ENCODE measurements at regions not wholly inside any gene's neighbourhood (a gene's known extent, or its start where the extent isn't known, plus 50 kb on each side); places are given as distances from the start of the nearest gene placed in this dataset.
"Not testable (repeated sequence)": the region's sequence is repeated elsewhere in the genome, so short reads cannot be mapped to it uniquely, and the experiment has no call there.

- not testable (repeated sequence) for H3K27me3 ChIP-seq (ENCODE audit: control insufficient read depth in 3 of 3, insufficient read depth in 3 of 3, low read length in 3 of 3); DNase-seq; H3K27ac ChIP-seq (ENCODE audit: low read depth in 1 of 3, low read length in 2 of 3); H3K9me3 ChIP-seq (ENCODE audit: control insufficient read depth in 2 of 2, insufficient read depth in 1 of 2, low read depth in 1 of 2, low read length in 1 of 2); H3K4me3 ChIP-seq (ENCODE audit: low read depth in 1 of 3, low read length in 3 of 3); H3K4me1 ChIP-seq (ENCODE audit: control insufficient read depth in 3 of 3, insufficient read depth in 2 of 3, low read depth in 1 of 3, low read length in 2 of 3); H3K36me3 ChIP-seq (ENCODE audit: control insufficient read depth in 3 of 3, insufficient read depth in 2 of 3, low read depth in 1 of 3, low read length in 3 of 3); FAIRE-seq
- 77 to 83% (median 81%) methylated on average over 3 of the region's 3 CpGs for WGBS, 3 donors
These were observed 306.4 kb upstream of the DEFB115 start for GRCh38 chr20:30951088-30951487.

GRCh38 chr20:30956649-30957048 is 300.8 kb upstream of the DEFB115 start:
- H3K4me3 ChIP-seq (ENCODE audit: low read depth in 1 of 3, low read length in 3 of 3), result not testable (repeated sequence)

GRCh38 chr20:30959208-30959607 is 298.3 kb upstream of the DEFB115 start:
- H3K36me3 ChIP-seq (ENCODE audit: control insufficient read depth in 3 of 3, insufficient read depth in 2 of 3, low read depth in 1 of 3, low read length in 3 of 3); H3K27ac ChIP-seq (ENCODE audit: low read depth in 1 of 3, low read length in 2 of 3); FAIRE-seq; DNase-seq; H3K9me3 ChIP-seq (ENCODE audit: control insufficient read depth in 2 of 2, insufficient read depth in 1 of 2, low read depth in 1 of 2, low read length in 1 of 2); H3K4me3 ChIP-seq (ENCODE audit: low read depth in 1 of 3, low read length in 3 of 3); H3K4me1 ChIP-seq (ENCODE audit: control insufficient read depth in 3 of 3, insufficient read depth in 2 of 3, low read depth in 1 of 3, low read length in 2 of 3); H3K27me3 ChIP-seq (ENCODE audit: control insufficient read depth in 3 of 3, insufficient read depth in 3 of 3, low read length in 3 of 3): not testable (repeated sequence)

More at GRCh38 chr20:30956649-30957048, 300.8 kb upstream of the DEFB115 start:
- not testable (repeated sequence) for H3K9me3 ChIP-seq (ENCODE audit: control insufficient read depth in 2 of 2, insufficient read depth in 1 of 2, low read depth in 1 of 2, low read length in 1 of 2); H3K36me3 ChIP-seq (ENCODE audit: control insufficient read depth in 3 of 3, insufficient read depth in 2 of 3, low read depth in 1 of 3, low read length in 3 of 3); H3K27ac ChIP-seq (ENCODE audit: low read depth in 1 of 3, low read length in 2 of 3); H3K27me3 ChIP-seq (ENCODE audit: control insufficient read depth in 3 of 3, insufficient read depth in 3 of 3, low read length in 3 of 3); DNase-seq; H3K4me1 ChIP-seq (ENCODE audit: control insufficient read depth in 3 of 3, insufficient read depth in 2 of 3, low read depth in 1 of 3, low read length in 2 of 3); FAIRE-seq
- WGBS, 3 donors, result 78 to 83% (median 81%) methylated on average over 3 of the region's 3 CpGs

GRCh38 chr20:30963591-30963990 is 293.9 kb upstream of the DEFB115 start:
- Histone ChIP-seq H3K9me3 (ENCODE audit: control insufficient read depth in 2 of 2, insufficient read depth in 1 of 2, low read depth in 1 of 2, low read length in 1 of 2) (no peaks in the 10 kb centered on the region), H3K36me3 (ENCODE audit: control insufficient read depth in 3 of 3, insufficient read depth in 2 of 3, low read depth in 1 of 3, low read length in 3 of 3) (no peaks in the 10 kb centered on the region), H3K27ac (ENCODE audit: low read depth in 1 of 3, low read length in 2 of 3) (no peak overlapping the region), H3K27me3 (ENCODE audit: control insufficient read depth in 3 of 3, insufficient read depth in 3 of 3, low read length in 3 of 3) (no peaks in the 10 kb centered on the region), H3K4me1 (ENCODE audit: control insufficient read depth in 3 of 3, insufficient read depth in 2 of 3, low read depth in 1 of 3, low read length in 2 of 3) (no peaks in the 10 kb centered on the region), H3K4me3 (ENCODE audit: low read depth in 1 of 3, low read length in 3 of 3) (no peak overlapping the region)
- DNase-seq (no peak), FAIRE-seq (no peak)
- WGBS, 3 donors, result 81 to 82% (median 81%) methylated on average over 4 of the region's 4 CpGs

- not testable (repeated sequence) for H3K9me3 ChIP-seq (ENCODE audit: control insufficient read depth in 2 of 2, insufficient read depth in 1 of 2, low read depth in 1 of 2, low read length in 1 of 2); H3K4me3 ChIP-seq (ENCODE audit: low read depth in 1 of 3, low read length in 3 of 3); FAIRE-seq; H3K36me3 ChIP-seq (ENCODE audit: control insufficient read depth in 3 of 3, insufficient read depth in 2 of 3, low read depth in 1 of 3, low read length in 3 of 3); H3K4me1 ChIP-seq (ENCODE audit: control insufficient read depth in 3 of 3, insufficient read depth in 2 of 3, low read depth in 1 of 3, low read length in 2 of 3); DNase-seq; H3K27me3 ChIP-seq (ENCODE audit: control insufficient read depth in 3 of 3, insufficient read depth in 3 of 3, low read length in 3 of 3); H3K27ac ChIP-seq (ENCODE audit: low read depth in 1 of 3, low read length in 2 of 3)
- WGBS, 3 donors, result 89 to 91% (median 89%) methylated on average over 13 of the region's 13 CpGs
These were observed 281.6 kb upstream of the DEFB115 start for GRCh38 chr20:30975859-30976258.

- Histone ChIP-seq H3K27ac (ENCODE audit: low read depth in 1 of 3, low read length in 2 of 3) (no peak overlapping the region), H3K4me3 (ENCODE audit: low read depth in 1 of 3, low read length in 3 of 3) (no peak overlapping the region), H3K4me1 (ENCODE audit: control insufficient read depth in 3 of 3, insufficient read depth in 2 of 3, low read depth in 1 of 3, low read length in 2 of 3) (no peaks in the 10 kb centered on the region), H3K36me3 (ENCODE audit: control insufficient read depth in 3 of 3, insufficient read depth in 2 of 3, low read depth in 1 of 3, low read length in 3 of 3) (no peaks in the 10 kb centered on the region), H3K27me3 (ENCODE audit: control insufficient read depth in 3 of 3, insufficient read depth in 3 of 3, low read length in 3 of 3) (no peaks in the 10 kb centered on the region), H3K9me3 (ENCODE audit: control insufficient read depth in 2 of 2, insufficient read depth in 1 of 2, low read depth in 1 of 2, low read length in 1 of 2) (peaks cover 0 to 2% of the 10 kb centered on the region in 2 donors)
- DNase-seq (no peak), FAIRE-seq (no peak)
- 89 to 94% (median 91%) methylated on average over 18 of the region's 18 CpGs for WGBS, 3 donors
These were observed 272.1 kb upstream of the DEFB115 start for GRCh38 chr20:30985386-30985785.
